Right atrium auricular region (tissue), 2 donors: ENCODE measurements at regions not wholly inside any gene's neighbourhood (a gene's known extent, or its start where the extent isn't known, plus 50 kb on each side); places are given as distances from the start of the nearest gene placed in this dataset.

Source experiments
- DNase-seq: peaks from one replicate; pipeline ENCODE4 v3.0.0-alpha.2; 2019; ENCODE audit warnings: low spot score
- H3K27ac ChIP-seq, 2 donors: fragments of 200-600 bp; sonication (generic); 1 replicate in 1 of 2; 2 replicates in 1 of 2; pipeline ENCODE4 v1.5.1; 2016 to 2019
- H3K27me3 ChIP-seq, 2 donors: fragments of 200-600 bp; sonication (generic); one replicate each; pipeline versions ENCODE4 v1.5.1 to v1.6.0; 2017 to 2019
- H3K36me3 ChIP-seq: fragments of 200-600 bp; sonication (generic); one replicate; pipeline ENCODE4 v1.5.1; 2016
- H3K4me1 ChIP-seq, 2 donors: fragments of 200-600 bp; sonication (generic); one replicate each; pipeline versions ENCODE4 v1.5.1 to v1.6.0; 2017 to 2019
- H3K4me3 ChIP-seq, 2 donors: fragments of 200-600 bp; sonication (generic); 1 replicate in 1 of 2; 2 replicates in 1 of 2; pipeline ENCODE4 v1.5.1; 2017 to 2019; ENCODE audit warnings: mild to moderate bottlenecking in 1 of 2, moderate library complexity in 1 of 2
- H3K9me3 ChIP-seq, 2 donors: fragments of 200-600 bp; sonication (generic); one replicate each; pipeline ENCODE4 v1.5.1; 2019
- TF ChIP-seq, protein P1 (sequence below), 2 donors: fragments of 200-600 bp; sonication (generic); IDR thresholded peaks; one replicate each; pipeline ENCODE4 v1.5.1; 2019; ENCODE audit warnings: antibody characterized with exemption in 2 of 2

DNA sequence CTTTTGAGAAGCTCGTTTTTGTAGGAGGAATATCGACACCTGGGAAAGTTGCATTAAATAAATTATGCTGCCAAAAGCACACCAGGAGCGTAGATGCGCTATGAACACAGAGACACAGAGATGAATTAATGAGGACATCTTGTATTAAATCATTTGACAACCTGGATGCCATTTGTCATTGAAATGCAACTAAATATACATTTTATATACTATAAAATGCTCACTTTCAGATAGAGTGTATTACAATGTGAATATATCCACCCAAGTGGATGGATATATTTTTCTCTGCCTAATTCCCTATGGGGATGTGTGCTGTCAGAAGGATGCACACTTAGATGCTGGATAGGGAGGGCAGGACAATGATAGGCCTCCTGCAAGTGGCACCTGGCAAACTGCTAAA lies 426.2 kb downstream of the RIT2 start:
- no peak for DNase-seq
- Histone ChIP-seq H3K27me3 (no peaks in the 10 kb centered on the region), H3K4me3 (no peak overlapping the region), H3K4me1 (no peaks in the 10 kb centered on the region), H3K9me3 (peaks cover 0 to 11% of the 10 kb centered on the region in 2 donors), H3K36me3 (no peaks in the 10 kb centered on the region), H3K27ac (no peak overlapping the region)
- TF ChIP-seq, protein P1, sequence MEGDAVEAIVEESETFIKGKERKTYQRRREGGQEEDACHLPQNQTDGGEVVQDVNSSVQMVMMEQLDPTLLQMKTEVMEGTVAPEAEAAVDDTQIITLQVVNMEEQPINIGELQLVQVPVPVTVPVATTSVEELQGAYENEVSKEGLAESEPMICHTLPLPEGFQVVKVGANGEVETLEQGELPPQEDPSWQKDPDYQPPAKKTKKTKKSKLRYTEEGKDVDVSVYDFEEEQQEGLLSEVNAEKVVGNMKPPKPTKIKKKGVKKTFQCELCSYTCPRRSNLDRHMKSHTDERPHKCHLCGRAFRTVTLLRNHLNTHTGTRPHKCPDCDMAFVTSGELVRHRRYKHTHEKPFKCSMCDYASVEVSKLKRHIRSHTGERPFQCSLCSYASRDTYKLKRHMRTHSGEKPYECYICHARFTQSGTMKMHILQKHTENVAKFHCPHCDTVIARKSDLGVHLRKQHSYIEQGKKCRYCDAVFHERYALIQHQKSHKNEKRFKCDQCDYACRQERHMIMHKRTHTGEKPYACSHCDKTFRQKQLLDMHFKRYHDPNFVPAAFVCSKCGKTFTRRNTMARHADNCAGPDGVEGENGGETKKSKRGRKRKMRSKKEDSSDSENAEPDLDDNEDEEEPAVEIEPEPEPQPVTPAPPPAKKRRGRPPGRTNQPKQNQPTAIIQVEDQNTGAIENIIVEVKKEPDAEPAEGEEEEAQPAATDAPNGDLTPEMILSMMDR (IDR thresholded peaks at IDR 0.05), result no peak
